Liver (tissue), 8 donors: ENCODE measurements at regions not wholly inside any gene's neighbourhood (a gene's known extent, or its start where the extent isn't known, plus 50 kb on each side); places are given as distances from the start of the nearest gene placed in this dataset.

Source experiments
- DNase-seq: peaks from one replicate; pipeline ENCODE4 v3.0.0-alpha.2; 2017; ENCODE audit warnings: low spot score
- H3K27ac ChIP-seq, 2 donors: one replicate each; pipeline ENCODE4 v1.7.0; 2013; ENCODE audit warnings: inconsistent platforms in 2 of 2, low read length in 2 of 2, control low read depth in 1 of 2, low read depth in 1 of 2, mild to moderate bottlenecking in 1 of 2
- H3K27me3 ChIP-seq, 4 donors: one replicate each; pipeline versions ENCODE4 v1.6.1 to v1.7.0; 2013; ENCODE audit warnings: low read length in 3 of 4, inconsistent platforms in 1 of 4, mild to moderate bottlenecking in 1 of 4, moderate library complexity in 1 of 4; ENCODE audit not compliant: control insufficient read depth in 4 of 4, insufficient read depth in 4 of 4
- H3K36me3 ChIP-seq, 4 donors: one replicate each; pipeline versions ENCODE4 v1.6.1 to v1.7.0; 2013; ENCODE audit warnings: low read length in 3 of 4, mild to moderate bottlenecking in 3 of 4, low read depth in 1 of 4, moderate library complexity in 1 of 4; ENCODE audit not compliant: control insufficient read depth in 4 of 4, insufficient read depth in 3 of 4
- H3K4me1 ChIP-seq, 4 donors: one replicate each; pipeline versions ENCODE4 v1.6.1 to v1.7.0; 2013; ENCODE audit warnings: low read length in 3 of 4, mild to moderate bottlenecking in 3 of 4, moderate library complexity in 1 of 4; ENCODE audit not compliant: control insufficient read depth in 4 of 4, insufficient read depth in 4 of 4
- H3K4me3 ChIP-seq, 3 donors: one replicate each; pipeline versions ENCODE4 v1.6.1 to v1.7.0; 2013; ENCODE audit warnings: low read length in 3 of 3, control low read depth in 1 of 3, low read depth in 1 of 3, mild to moderate bottlenecking in 1 of 3
- H3K9ac ChIP-seq, 2 donors: one replicate each; pipeline ENCODE4 v1.7.0; 2013; ENCODE audit warnings: low read length in 2 of 2, mild to moderate bottlenecking in 2 of 2, moderate library complexity in 2 of 2, control low read depth in 1 of 2, low read depth in 1 of 2
- H3K9me3 ChIP-seq, 4 donors: one replicate each; pipeline versions ENCODE4 v1.6.1 to v1.7.0; 2013; ENCODE audit warnings: low read length in 3 of 4; ENCODE audit not compliant: control insufficient read depth in 4 of 4
- CTCF ChIP-seq: fragments of 150-350 bp; IDR thresholded peaks from 2 replicates; pipeline ENCODE4 v1.5.1; 2017; ENCODE audit warnings: improper control_type of control experiment, low read depth, low read length; ENCODE audit not compliant: missing input control
- FOXA1 ChIP-seq: IDR thresholded peaks from 2 replicates; pipeline ENCODE4 v1.6.1; 2016; ENCODE audit warnings: antibody characterized with exemption
- FOXA2 ChIP-seq: IDR thresholded peaks from 2 replicates; pipeline ENCODE4 v1.6.1; 2016; ENCODE audit warnings: antibody characterized with exemption
- HNF4A ChIP-seq, 2 donors: conservative IDR thresholded peaks; 2 replicates each; pipeline ENCODE4 v1.6.1; 2016; ENCODE audit warnings: antibody characterized with exemption in 2 of 2, mild to moderate bottlenecking in 2 of 2
- HNF4G ChIP-seq: IDR thresholded peaks from 2 replicates; pipeline ENCODE4 v1.6.1; 2016; ENCODE audit warnings: antibody characterized with exemption
- JUND ChIP-seq, 2 donors: IDR thresholded peaks; 2 replicates each; pipeline ENCODE4 v1.6.1; 2016; ENCODE audit warnings: antibody characterized with exemption in 2 of 2
- MAX ChIP-seq: IDR thresholded peaks from 2 replicates; pipeline ENCODE4 v1.6.1; 2016; ENCODE audit warnings: antibody characterized with exemption
- NR2F2 ChIP-seq: IDR thresholded peaks from 2 replicates; pipeline ENCODE4 v1.6.1; 2016; ENCODE audit warnings: antibody characterized with exemption
- RAD21 ChIP-seq, 2 donors: IDR thresholded peaks; 2 replicates each; pipeline ENCODE4 v1.6.1; 2016; ENCODE audit warnings: antibody characterized with exemption in 2 of 2, mild to moderate bottlenecking in 2 of 2
- RXRA ChIP-seq, 2 donors: IDR thresholded peaks; 2 replicates each; pipeline ENCODE4 v1.6.1; 2017 to 2018; ENCODE audit warnings: antibody characterized with exemption in 2 of 2, mild to moderate bottlenecking in 1 of 2
- TAF1 ChIP-seq: conservative IDR thresholded peaks from 2 replicates; pipeline ENCODE4 v1.6.1; 2016; ENCODE audit warnings: antibody characterized with exemption, mild to moderate bottlenecking
- WGBS: extraction: QIAGEN DNeasy Blood & Tissue Kit; methylation state at CpG from one replicate; pipeline ENCODE4 v1.1.7; 2013; 5-methylcytosine and 5-hydroxymethylcytosine counted together
- TF ChIP-seq, protein P1 (sequence below): IDR thresholded peaks from 2 replicates; pipeline ENCODE4 v1.6.1; 2016; ENCODE audit warnings: antibody characterized with exemption
- TF ChIP-seq, protein P2 (sequence below): IDR thresholded peaks from 2 replicates; pipeline ENCODE4 v1.6.1; 2016; ENCODE audit warnings: antibody characterized with exemption
- donor health status: healthy.
- donor health status: healthy.
- donor health status: healthy.
- donor health status: healthy.
- donor health status: healthy.

DNA sequence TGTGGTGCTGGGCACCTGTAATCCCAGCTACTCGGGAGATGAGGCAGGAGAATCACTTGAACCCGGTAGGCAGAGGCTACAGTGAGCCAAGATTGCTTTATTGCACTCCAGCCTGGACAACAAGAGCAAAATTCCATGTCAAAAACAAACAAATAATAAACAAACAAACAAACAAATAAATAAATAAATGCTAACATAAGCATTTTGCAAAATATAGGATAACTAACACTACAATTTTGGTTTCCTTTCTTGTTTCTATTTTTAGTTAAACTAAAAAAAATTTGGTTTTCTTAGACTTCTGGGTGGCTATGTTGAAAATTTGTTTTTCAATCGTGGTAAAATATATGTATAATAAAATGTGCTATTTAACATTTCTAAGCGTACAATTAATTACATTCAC lies 115.0 kb upstream of the ZNF516 start:
- H3K36me3 ChIP-seq, result no peaks in the 10 kb centered on the region
- WGBS, result 79% methylated on average over 4 of the region's 4 CpGs
- H3K9ac ChIP-seq, result no peak overlapping the region
- no peaks in the 10 kb centered on the region for H3K27me3 ChIP-seq
- H3K4me3 ChIP-seq, result no peak overlapping the region
- H3K27ac ChIP-seq, result no peak overlapping the region
- TF ChIP-seq NR2F2 (no peak), HNF4A (conservative IDR thresholded peaks at IDR 0.05) (no peak), TAF1 (no peak), RXRA (IDR thresholded peaks at IDR 0.05) (no peak), RAD21 (IDR thresholded peaks at IDR 0.05) (no peak)
- peaks cover 0 to 6% (median 3%) of the 10 kb centered on the region in 4 donors for H3K4me1 ChIP-seq
- no peaks in the 10 kb centered on the region for H3K9me3 ChIP-seq
- no peak for DNase-seq

DNA sequence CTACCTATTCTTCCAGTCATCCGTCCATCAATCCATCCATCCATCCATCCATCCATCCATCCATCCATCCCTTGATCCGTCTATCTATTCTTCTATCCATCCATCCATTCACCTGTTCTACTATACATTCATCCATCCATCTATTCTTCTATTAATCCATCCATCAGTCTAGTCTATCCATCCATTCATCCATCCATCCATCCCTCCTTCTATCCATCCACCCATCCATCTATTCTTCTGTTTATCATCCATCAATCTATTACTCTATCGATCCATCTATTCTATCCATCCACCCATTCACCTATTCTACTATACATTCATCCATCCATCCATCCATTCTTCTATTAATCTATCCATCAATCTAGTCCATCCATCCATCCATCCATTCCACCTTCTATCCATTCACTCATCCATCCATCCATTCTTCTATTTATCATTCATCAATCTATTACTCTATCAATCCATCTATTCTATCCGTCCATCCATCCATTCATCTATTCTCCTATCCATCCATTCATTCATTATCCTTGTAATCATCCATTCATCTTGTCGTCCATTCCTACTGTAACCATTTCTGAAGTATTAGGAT lies 110.4 kb upstream of the ZNF516 start:
- no peak overlapping the region for H3K9ac ChIP-seq
- no peaks in the 10 kb centered on the region for H3K9me3 ChIP-seq
- H3K27ac ChIP-seq, result no peak overlapping the region
- H3K27me3 ChIP-seq, result no peaks in the 10 kb centered on the region
- H3K4me1 ChIP-seq, result peaks cover 0 to 1% (median under 1%) of the 10 kb centered on the region in 4 donors
- no peaks in the 10 kb centered on the region for H3K36me3 ChIP-seq
- WGBS, result 77% methylated on average over 5 of the region's 5 CpGs
- no peak for DNase-seq
- no peak overlapping the region for H3K4me3 ChIP-seq
- no peak for TF ChIP-seq CTCF
- TF ChIP-seq RXRA (IDR thresholded peaks at IDR 0.05), result no peak
- TF ChIP-seq TAF1, result no peak
- TF ChIP-seq FOXA1, result no peak
- TF ChIP-seq, protein P1, sequence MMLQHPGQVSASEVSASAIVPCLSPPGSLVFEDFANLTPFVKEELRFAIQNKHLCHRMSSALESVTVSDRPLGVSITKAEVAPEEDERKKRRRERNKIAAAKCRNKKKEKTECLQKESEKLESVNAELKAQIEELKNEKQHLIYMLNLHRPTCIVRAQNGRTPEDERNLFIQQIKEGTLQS, result no peak
- no peak for TF ChIP-seq HNF4G
- no peak for TF ChIP-seq HNF4A (conservative IDR thresholded peaks at IDR 0.05)

DNA sequence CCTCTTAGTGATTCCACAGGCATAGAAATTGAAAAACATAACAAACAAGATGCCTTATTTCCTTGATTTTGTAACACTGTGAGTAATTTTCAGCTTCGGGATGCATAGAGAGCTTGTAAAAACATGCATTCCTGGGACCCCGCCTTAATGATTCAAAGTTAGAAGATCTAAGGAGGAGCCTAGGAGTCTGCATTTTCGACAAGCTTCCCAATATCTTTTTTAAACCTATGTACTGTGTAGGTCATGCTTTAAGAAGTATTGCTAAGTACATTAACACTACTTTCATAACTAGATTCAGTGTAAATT lies 109.8 kb upstream of the ZNF516 start:
- Histone ChIP-seq H3K36me3 (no peaks in the 10 kb centered on the region), H3K9ac (no peak overlapping the region), H3K4me3 (no peak overlapping the region), H3K4me1 (no peaks in the 10 kb centered on the region), H3K27ac (no peak overlapping the region), H3K27me3 (no peaks in the 10 kb centered on the region), H3K9me3 (no peaks in the 10 kb centered on the region)
- no peak for TF ChIP-seq MAX
- no peak for TF ChIP-seq JUND (IDR thresholded peaks at IDR 0.05)
- TF ChIP-seq FOXA2, result no peak
- TF ChIP-seq, protein P2, sequence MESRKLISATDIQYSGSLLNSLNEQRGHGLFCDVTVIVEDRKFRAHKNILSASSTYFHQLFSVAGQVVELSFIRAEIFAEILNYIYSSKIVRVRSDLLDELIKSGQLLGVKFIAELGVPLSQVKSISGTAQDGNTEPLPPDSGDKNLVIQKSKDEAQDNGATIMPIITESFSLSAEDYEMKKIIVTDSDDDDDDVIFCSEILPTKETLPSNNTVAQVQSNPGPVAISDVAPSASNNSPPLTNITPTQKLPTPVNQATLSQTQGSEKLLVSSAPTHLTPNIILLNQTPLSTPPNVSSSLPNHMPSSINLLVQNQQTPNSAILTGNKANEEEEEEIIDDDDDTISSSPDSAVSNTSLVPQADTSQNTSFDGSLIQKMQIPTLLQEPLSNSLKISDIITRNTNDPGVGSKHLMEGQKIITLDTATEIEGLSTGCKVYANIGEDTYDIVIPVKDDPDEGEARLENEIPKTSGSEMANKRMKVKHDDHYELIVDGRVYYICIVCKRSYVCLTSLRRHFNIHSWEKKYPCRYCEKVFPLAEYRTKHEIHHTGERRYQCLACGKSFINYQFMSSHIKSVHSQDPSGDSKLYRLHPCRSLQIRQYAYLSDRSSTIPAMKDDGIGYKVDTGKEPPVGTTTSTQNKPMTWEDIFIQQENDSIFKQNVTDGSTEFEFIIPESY, result no peak
- no peak for DNase-seq
- WGBS, result 74% methylated on average over 3 of the region's 3 CpGs
